ENCODE measurements at regions not wholly inside any gene's neighbourhood (a gene's known extent, or its start where the extent isn't known, plus 50 kb on each side); places are given as distances from the start of the nearest gene placed in this dataset.

- no peak for DNase-seq
- H3K4me1 ChIP-seq (ENCODE audit: low read length), result no peaks in the 10 kb centered on the region
- H3K79me2 ChIP-seq (ENCODE audit: low read length), result no peaks in the 10 kb centered on the region
- H3K27me3 ChIP-seq (replicated peaks; ENCODE audit: insufficient read depth, low read length), result no peaks in the 10 kb centered on the region
- no peak overlapping the region for H3K9ac ChIP-seq (ENCODE audit: low read length)
- H3K4me2 ChIP-seq (ENCODE audit: low read depth, low read length), result no peak overlapping the region
- H3F3A ChIP-seq (ENCODE audit: insufficient read depth, low read length), result no peaks in the 10 kb centered on the region
- no peaks in the 10 kb centered on the region for H3K36me3 ChIP-seq (replicated peaks; ENCODE audit: insufficient read depth, low read length)
- no peak overlapping the region for H3K27ac ChIP-seq (ENCODE audit: low read length)
- no peaks in the 10 kb centered on the region for H3K9me3 ChIP-seq (replicated peaks; ENCODE audit: insufficient read depth, low read length)
- no peak overlapping the region for H2AFZ ChIP-seq (ENCODE audit: low read length)
- H4K20me1 ChIP-seq (ENCODE audit: insufficient read depth, low read length), result no peaks in the 10 kb centered on the region
- H3K9me2 ChIP-seq (replicated peaks; ENCODE audit: insufficient read depth, low read length), result no peaks in the 10 kb centered on the region
- H3K4me3 ChIP-seq (ENCODE audit: low read length), result no peak overlapping the region
- no peak for TF ChIP-seq EZH2phosphoT487 (IDR thresholded peaks at IDR 0.05; ENCODE audit: low read length)
- TF ChIP-seq EZH2 (optimal IDR thresholded peaks at IDR 0.05; ENCODE audit: low read depth, low read length), result no peak
- TF ChIP-seq, protein P1, sequence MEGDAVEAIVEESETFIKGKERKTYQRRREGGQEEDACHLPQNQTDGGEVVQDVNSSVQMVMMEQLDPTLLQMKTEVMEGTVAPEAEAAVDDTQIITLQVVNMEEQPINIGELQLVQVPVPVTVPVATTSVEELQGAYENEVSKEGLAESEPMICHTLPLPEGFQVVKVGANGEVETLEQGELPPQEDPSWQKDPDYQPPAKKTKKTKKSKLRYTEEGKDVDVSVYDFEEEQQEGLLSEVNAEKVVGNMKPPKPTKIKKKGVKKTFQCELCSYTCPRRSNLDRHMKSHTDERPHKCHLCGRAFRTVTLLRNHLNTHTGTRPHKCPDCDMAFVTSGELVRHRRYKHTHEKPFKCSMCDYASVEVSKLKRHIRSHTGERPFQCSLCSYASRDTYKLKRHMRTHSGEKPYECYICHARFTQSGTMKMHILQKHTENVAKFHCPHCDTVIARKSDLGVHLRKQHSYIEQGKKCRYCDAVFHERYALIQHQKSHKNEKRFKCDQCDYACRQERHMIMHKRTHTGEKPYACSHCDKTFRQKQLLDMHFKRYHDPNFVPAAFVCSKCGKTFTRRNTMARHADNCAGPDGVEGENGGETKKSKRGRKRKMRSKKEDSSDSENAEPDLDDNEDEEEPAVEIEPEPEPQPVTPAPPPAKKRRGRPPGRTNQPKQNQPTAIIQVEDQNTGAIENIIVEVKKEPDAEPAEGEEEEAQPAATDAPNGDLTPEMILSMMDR (IDR thresholded peaks at IDR 0.05; ENCODE audit: low read length), result no peak
Measured at GRCh38 chr5:82365744-82366228, 87.6 kb upstream of the RPS23 start.

GRCh38 chr5:82365026-82365425 is 86.9 kb upstream of the RPS23 start:
- H4K20me1 ChIP-seq (ENCODE audit: insufficient read depth, low read length), result no peaks in the 10 kb centered on the region
- no peak overlapping the region for H2AFZ ChIP-seq (ENCODE audit: low read length)
- no peak overlapping the region for H3K27ac ChIP-seq (ENCODE audit: low read length)
- H3K9me3 ChIP-seq (replicated peaks; ENCODE audit: insufficient read depth, low read length), result no peaks in the 10 kb centered on the region
- no peaks in the 10 kb centered on the region for H3K36me3 ChIP-seq (replicated peaks; ENCODE audit: insufficient read depth, low read length)
- no peak for DNase-seq
- no peak for TF ChIP-seq EZH2phosphoT487 (IDR thresholded peaks at IDR 0.05; ENCODE audit: low read length)
- TF ChIP-seq, protein P1 (IDR thresholded peaks at IDR 0.05; ENCODE audit: low read length), result no peak
- no peak for TF ChIP-seq EZH2 (optimal IDR thresholded peaks at IDR 0.05; ENCODE audit: low read depth, low read length)
- no peak overlapping the region for H3K9ac ChIP-seq (ENCODE audit: low read length)
- no peaks in the 10 kb centered on the region for H3K9me2 ChIP-seq (replicated peaks; ENCODE audit: insufficient read depth, low read length)
- H3F3A ChIP-seq (ENCODE audit: insufficient read depth, low read length), result no peaks in the 10 kb centered on the region
- no peak overlapping the region for H3K4me3 ChIP-seq (ENCODE audit: low read length)
- H3K4me1 ChIP-seq (ENCODE audit: low read length), result no peaks in the 10 kb centered on the region
- no peaks in the 10 kb centered on the region for H3K79me2 ChIP-seq (ENCODE audit: low read length)
- no peak overlapping the region for H3K4me2 ChIP-seq (ENCODE audit: low read depth, low read length)
- no peaks in the 10 kb centered on the region for H3K27me3 ChIP-seq (replicated peaks; ENCODE audit: insufficient read depth, low read length)

- TF ChIP-seq, protein P1 (IDR thresholded peaks at IDR 0.05; ENCODE audit: low read length), result peak; percentile 18; the same call in 1 of the 2 replicates
- TF ChIP-seq EZH2phosphoT487 (IDR thresholded peaks at IDR 0.05; ENCODE audit: low read length), result no peak
- TF ChIP-seq EZH2 (optimal IDR thresholded peaks at IDR 0.05; ENCODE audit: low read depth, low read length), result no peak
- Histone ChIP-seq H3K4me1 (ENCODE audit: low read length) (no peaks in the 10 kb centered on the region), H3K79me2 (ENCODE audit: low read length) (no peaks in the 10 kb centered on the region), H3K9ac (ENCODE audit: low read length) (no peak overlapping the region), H3K4me3 (ENCODE audit: low read length) (no peak overlapping the region), H3K27ac (ENCODE audit: low read length) (no peak overlapping the region), H3K9me2 (replicated peaks; ENCODE audit: insufficient read depth, low read length) (no peaks in the 10 kb centered on the region), H4K20me1 (ENCODE audit: insufficient read depth, low read length) (no peaks in the 10 kb centered on the region), H3K36me3 (replicated peaks; ENCODE audit: insufficient read depth, low read length) (no peaks in the 10 kb centered on the region), H3F3A (ENCODE audit: insufficient read depth, low read length) (no peaks in the 10 kb centered on the region), H3K4me2 (ENCODE audit: low read depth, low read length) (no peak overlapping the region), H2AFZ (ENCODE audit: low read length) (no peak overlapping the region), H3K9me3 (replicated peaks; ENCODE audit: insufficient read depth, low read length) (no peaks in the 10 kb centered on the region), H3K27me3 (replicated peaks; ENCODE audit: insufficient read depth, low read length) (no peaks in the 10 kb centered on the region)
- no peak for DNase-seq
Measured at GRCh38 chr5:82364497-82364896, 86.3 kb upstream of the RPS23 start.

Data from MM.1S (cell line).